OCI-LY3 (cell line): ENCODE measurements at regions not wholly inside any gene's neighbourhood (a gene's known extent, or its start where the extent isn't known, plus 50 kb on each side); places are given as distances from the start of the nearest gene placed in this dataset.

ENCODE experiments used
- H2AFZ ChIP-seq: fragments of 200-600, 300-600 bp; shearing (Covaris generic); 2 replicates; pipeline ENCODE4 v1.6.0; 2014; ENCODE audit warnings: antibody characterized with exemption, low read depth, low read length
- H3K27ac ChIP-seq: fragments of 200-600, 300-600 bp; sonication (generic); 2 replicates; pipeline ENCODE4 v1.5.1; 2014; ENCODE audit warnings: mild to moderate bottlenecking, low read length, moderate library complexity, mixed read lengths
- H3K27me3 ChIP-seq: fragments of 200-600, 300-600 bp; sonication (generic); 2 replicates; pipeline ENCODE4 v1.6.1; 2014; ENCODE audit warnings: low read depth, low read length, mixed read lengths
- H3K36me3 ChIP-seq: fragments of 200-600, 300-600 bp; sonication (generic); replicated peaks from 2 replicates; pipeline ENCODE3; 2014; ENCODE audit warnings: low read depth, low read length, mixed read lengths
- H3K4me1 ChIP-seq: fragments of 300-600, 200-600 bp; sonication (generic); 2 replicates; pipeline ENCODE4 v1.6.1; 2014; ENCODE audit warnings: low read length, mixed read lengths
- H3K4me2 ChIP-seq: fragments of 200-600, 300-600 bp; sonication (generic); 2 replicates; pipeline ENCODE4 v1.6.1; 2014; ENCODE audit warnings: low read length, mixed read lengths
- H3K4me3 ChIP-seq: fragments of 300-600, 200-600 bp; sonication (generic); 2 replicates; pipeline ENCODE4 v1.5.1; 2014; ENCODE audit warnings: antibody characterized with exemption, mild to moderate bottlenecking, low read length, moderate library complexity
- H3K79me2 ChIP-seq: fragments of 300-600, 200-600 bp; shearing (Covaris generic); 2 replicates; pipeline ENCODE4 v1.6.1; 2014; ENCODE audit warnings: mild to moderate bottlenecking, low read length, mixed read lengths
- H3K9ac ChIP-seq: fragments of 300-600, 200-600 bp; shearing (Covaris generic); 2 replicates; pipeline ENCODE4 v1.6.0; 2014; ENCODE audit warnings: mild to moderate bottlenecking, low read length, moderate library complexity
- H3K9me3 ChIP-seq: fragments of 200-600, 300-600 bp; shearing (Covaris generic); 2 replicates; pipeline ENCODE4 v1.6.1; 2014; ENCODE audit warnings: low read length, mixed read lengths; ENCODE audit not compliant: insufficient read depth
- H4K20me1 ChIP-seq: fragments of 200-600, 300-600 bp; sonication (generic); 2 replicates; pipeline ENCODE4 v1.6.1; 2016; ENCODE audit warnings: low read length, mixed read lengths; ENCODE audit not compliant: insufficient read depth
- EZH2phosphoT487 ChIP-seq: fragments of 200-600 bp; shearing (Covaris generic); IDR thresholded peaks from 2 replicates; pipeline ENCODE4 v1.6.1; 2018; ENCODE audit warnings: antibody characterized with exemption, mixed run types, low read depth
- TF ChIP-seq, protein P1 (sequence below): fragments of 200-600, 300-600 bp; sonication (generic); IDR thresholded peaks from 2 replicates; pipeline ENCODE4 v1.5.1; 2014; ENCODE audit warnings: antibody characterized with exemption, low read length, low read depth

DNA sequence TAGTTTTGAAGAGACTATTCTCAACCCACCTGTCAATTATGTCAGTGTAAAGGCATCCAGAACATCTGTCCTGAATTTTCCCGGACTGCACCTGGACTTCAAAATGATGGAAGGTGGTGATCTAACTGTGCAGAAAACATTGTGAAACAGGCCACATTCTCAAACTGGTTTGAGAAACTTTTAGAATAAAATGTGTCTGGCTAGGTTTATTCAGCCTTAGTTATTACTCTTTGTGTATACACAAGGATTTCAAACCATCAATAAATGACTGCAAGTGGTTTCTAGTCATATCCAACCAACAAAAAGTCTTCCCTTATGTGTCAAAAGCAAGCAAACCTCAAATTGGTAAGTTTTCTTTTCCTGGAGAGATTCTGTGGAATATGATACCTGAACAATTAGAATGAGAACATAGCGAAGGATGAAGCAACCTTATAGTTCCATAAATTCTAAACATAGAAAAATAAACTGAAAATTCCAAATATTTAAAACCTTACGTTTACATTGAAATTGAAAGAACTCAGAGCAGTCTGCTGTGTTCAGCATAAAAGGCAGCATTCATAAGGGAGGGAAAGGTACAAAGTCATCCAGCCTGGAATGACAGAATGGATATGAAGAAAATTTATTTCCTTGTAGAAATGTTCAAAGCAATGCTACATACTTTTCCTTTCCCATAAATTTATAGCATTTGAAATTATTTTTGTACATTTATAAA lies 306.6 kb upstream of the TGFBR2 start:
- no peak overlapping the region for H3K9ac ChIP-seq
- no peaks in the 10 kb centered on the region for H4K20me1 ChIP-seq
- no peaks in the 10 kb centered on the region for H3K79me2 ChIP-seq
- H3K27ac ChIP-seq: no peak overlapping the region
- TF ChIP-seq, protein P1, sequence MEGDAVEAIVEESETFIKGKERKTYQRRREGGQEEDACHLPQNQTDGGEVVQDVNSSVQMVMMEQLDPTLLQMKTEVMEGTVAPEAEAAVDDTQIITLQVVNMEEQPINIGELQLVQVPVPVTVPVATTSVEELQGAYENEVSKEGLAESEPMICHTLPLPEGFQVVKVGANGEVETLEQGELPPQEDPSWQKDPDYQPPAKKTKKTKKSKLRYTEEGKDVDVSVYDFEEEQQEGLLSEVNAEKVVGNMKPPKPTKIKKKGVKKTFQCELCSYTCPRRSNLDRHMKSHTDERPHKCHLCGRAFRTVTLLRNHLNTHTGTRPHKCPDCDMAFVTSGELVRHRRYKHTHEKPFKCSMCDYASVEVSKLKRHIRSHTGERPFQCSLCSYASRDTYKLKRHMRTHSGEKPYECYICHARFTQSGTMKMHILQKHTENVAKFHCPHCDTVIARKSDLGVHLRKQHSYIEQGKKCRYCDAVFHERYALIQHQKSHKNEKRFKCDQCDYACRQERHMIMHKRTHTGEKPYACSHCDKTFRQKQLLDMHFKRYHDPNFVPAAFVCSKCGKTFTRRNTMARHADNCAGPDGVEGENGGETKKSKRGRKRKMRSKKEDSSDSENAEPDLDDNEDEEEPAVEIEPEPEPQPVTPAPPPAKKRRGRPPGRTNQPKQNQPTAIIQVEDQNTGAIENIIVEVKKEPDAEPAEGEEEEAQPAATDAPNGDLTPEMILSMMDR: no peak
- H3K4me3 ChIP-seq: no peak overlapping the region
- 0 out of 2 replicates have a peak, but pooled peaks cover 2% of the 10 kb centered on the region for H3K9me3 ChIP-seq
- H2AFZ ChIP-seq: no peak overlapping the region
- no peak overlapping the region for H3K4me2 ChIP-seq
- no peaks in the 10 kb centered on the region for H3K27me3 ChIP-seq
- H3K36me3 ChIP-seq: no peaks in the 10 kb centered on the region
- peaks cover 23% of the 10 kb centered on the region for H3K4me1 ChIP-seq

DNA sequence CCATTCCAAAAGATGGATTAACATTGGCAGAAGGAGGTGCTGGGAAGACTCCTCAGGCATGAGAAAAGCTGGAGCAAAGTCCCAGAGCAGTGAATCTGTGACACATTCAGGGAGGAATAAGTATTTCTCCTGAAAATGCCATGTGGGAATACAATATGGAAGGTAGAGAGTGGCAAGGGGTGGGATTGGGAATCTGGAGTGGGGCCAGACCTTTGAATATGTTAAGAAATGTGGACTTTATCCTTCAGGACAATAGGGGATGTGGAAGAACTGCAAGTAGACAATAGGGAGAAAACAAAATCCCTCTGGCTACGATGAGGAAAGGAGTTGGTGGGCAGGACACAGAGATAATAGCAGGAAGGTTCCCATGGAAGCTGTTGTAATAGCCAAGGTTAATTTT lies 305.6 kb upstream of the TGFBR2 start:
- H3K4me3 ChIP-seq: no peak overlapping the region
- H3K4me2 ChIP-seq: no peak overlapping the region
- no peaks in the 10 kb centered on the region for H4K20me1 ChIP-seq
- no peak overlapping the region for H3K27ac ChIP-seq
- H3K9ac ChIP-seq: no peak overlapping the region
- no peaks in the 10 kb centered on the region for H3K27me3 ChIP-seq
- H3K9me3 ChIP-seq: 0 out of 2 replicates have a peak, but pooled peaks cover 2% of the 10 kb centered on the region
- no peaks in the 10 kb centered on the region for H3K79me2 ChIP-seq
- H2AFZ ChIP-seq: no peak overlapping the region
- peaks cover 23% of the 10 kb centered on the region for H3K4me1 ChIP-seq
- H3K36me3 ChIP-seq: no peaks in the 10 kb centered on the region
- TF ChIP-seq EZH2phosphoT487: no peak
- TF ChIP-seq, protein P1: no peak

DNA sequence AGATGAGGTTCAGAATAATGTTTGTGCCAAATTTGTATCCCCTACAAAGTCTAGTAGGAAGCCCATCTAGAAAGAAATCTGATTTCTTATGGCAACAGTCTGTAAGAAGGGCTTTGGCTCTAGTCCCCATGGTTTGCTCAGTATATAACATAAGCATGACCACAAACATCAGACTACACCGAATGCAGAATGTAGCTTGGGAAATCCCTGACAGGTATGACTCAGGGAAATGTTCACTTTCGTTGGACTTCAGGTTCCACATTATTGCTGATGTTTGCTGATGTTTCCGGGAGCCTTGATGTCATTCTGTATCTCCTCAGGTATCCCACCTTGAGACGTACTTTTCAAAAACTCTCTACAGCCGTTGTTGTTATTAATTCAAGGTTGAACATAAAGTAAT lies 304.4 kb upstream of the TGFBR2 start:
- no peaks in the 10 kb centered on the region for H3K79me2 ChIP-seq
- 0 out of 2 replicates have a peak, but pooled peaks cover 2% of the 10 kb centered on the region for H3K9me3 ChIP-seq
- H3K9ac ChIP-seq: no peak overlapping the region
- TF ChIP-seq EZH2phosphoT487: no peak
- TF ChIP-seq, protein P1: no peak
- H3K4me3 ChIP-seq: no peak overlapping the region
- H4K20me1 ChIP-seq: no peaks in the 10 kb centered on the region
- no peaks in the 10 kb centered on the region for H3K36me3 ChIP-seq
- peaks cover 19% of the 10 kb centered on the region for H3K4me1 ChIP-seq
- no peak overlapping the region for H3K27ac ChIP-seq
- no peaks in the 10 kb centered on the region for H3K27me3 ChIP-seq
- H2AFZ ChIP-seq: no peak overlapping the region
- H3K4me2 ChIP-seq: no peak overlapping the region

DNA sequence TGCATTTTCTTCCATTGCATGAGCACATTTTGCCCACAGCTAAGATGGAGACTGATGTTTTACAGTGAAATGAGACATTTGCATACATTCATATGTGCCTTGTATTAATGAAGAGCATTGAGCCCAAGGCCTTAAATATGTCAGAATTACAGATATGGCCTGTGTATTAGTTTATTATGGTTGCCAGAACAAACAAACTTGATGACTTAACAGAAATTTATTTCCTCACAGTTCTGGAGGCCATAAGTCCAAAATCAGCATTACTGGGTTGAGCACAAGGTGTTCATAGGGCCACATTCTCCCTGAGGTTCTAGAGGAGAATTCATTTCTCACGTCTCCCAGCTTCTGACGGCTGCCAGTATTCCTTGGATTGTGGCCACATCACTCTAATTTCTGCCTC lies 302.6 kb upstream of the TGFBR2 start:
- no peaks in the 10 kb centered on the region for H3K27me3 ChIP-seq
- H3K4me1 ChIP-seq: peaks cover 11% of the 10 kb centered on the region
- H3K4me2 ChIP-seq: no peak overlapping the region
- H3K9me3 ChIP-seq: 0 out of 2 replicates have a peak, but pooled peaks cover 2% of the 10 kb centered on the region
- H2AFZ ChIP-seq: no peak overlapping the region
- no peak overlapping the region for H3K4me3 ChIP-seq
- no peaks in the 10 kb centered on the region for H3K79me2 ChIP-seq
- no peak overlapping the region for H3K27ac ChIP-seq
- no peak overlapping the region for H3K9ac ChIP-seq
- H4K20me1 ChIP-seq: no peaks in the 10 kb centered on the region
- no peaks in the 10 kb centered on the region for H3K36me3 ChIP-seq
- TF ChIP-seq, protein P1: no peak
- TF ChIP-seq EZH2phosphoT487: no peak
